Epithelial cell of esophagus (primary cell): ENCODE measurements at regions not wholly inside any gene's neighbourhood (a gene's known extent, or its start where the extent isn't known, plus 50 kb on each side); places are given as distances from the start of the nearest gene placed in this dataset.

Source experiments
- DNase-seq: peaks from one replicate; pipeline ENCODE4 v3.0.0; 2010; ENCODE audit warnings: low read depth
- H3K4me3 ChIP-seq: 2 replicates; pipeline ENCODE4 v1.5.1; 2011; ENCODE audit warnings: mild to moderate bottlenecking, low read length, control low read depth
- CTCF ChIP-seq: IDR thresholded peaks from 2 replicates; pipeline ENCODE4 v1.5.1; 2011; ENCODE audit warnings: low read depth, mild to moderate bottlenecking, low read length, control low read depth, inconsistent platforms; ENCODE audit not compliant: insufficient read depth; ENCODE audit errors: missing control alignments

GRCh38 chr6:113505084-113505699 lies 352.0 kb upstream of the MARCKS start:
- no peak overlapping the region for H3K4me3 ChIP-seq
- DNase-seq = no peak
- TF ChIP-seq CTCF = no peak

DNA sequence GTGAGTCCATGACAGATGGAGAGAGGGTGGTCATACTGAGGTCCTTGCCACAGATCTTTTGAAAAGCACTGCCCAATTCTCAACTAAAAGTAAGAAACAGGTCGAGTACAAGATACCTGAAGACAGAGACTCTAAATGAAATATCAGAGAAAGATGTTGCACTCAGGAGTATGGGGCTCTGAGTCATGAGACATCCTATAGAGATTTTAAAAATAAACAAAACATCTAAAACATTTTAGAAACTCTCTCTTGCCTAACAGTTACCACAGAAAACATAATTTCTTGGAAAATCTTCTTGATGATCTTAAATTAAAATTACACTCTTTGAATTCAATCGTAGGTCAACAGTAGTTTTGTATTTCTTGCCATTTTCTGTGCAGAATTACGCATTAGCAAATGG lies 348.9 kb upstream of the MARCKS start:
- TF ChIP-seq CTCF = no peak
- no peak for DNase-seq
- no peak overlapping the region for H3K4me3 ChIP-seq

GRCh38 chr6:113511100-113511499 lies 346.0 kb upstream of the MARCKS start:
- H3K4me3 ChIP-seq = no peak overlapping the region
- DNase-seq = no peak
- TF ChIP-seq CTCF = no peak

GRCh38 chr6:113512576-113512975 lies 344.6 kb upstream of the MARCKS start:
- no peak for TF ChIP-seq CTCF
- no peak overlapping the region for H3K4me3 ChIP-seq
- no peak for DNase-seq

- DNase-seq = no peak
- no peak overlapping the region for H3K4me3 ChIP-seq
- no peak for TF ChIP-seq CTCF
Observed at GRCh38 chr6:113513086-113513485, 344.1 kb upstream of the MARCKS start.

DNA sequence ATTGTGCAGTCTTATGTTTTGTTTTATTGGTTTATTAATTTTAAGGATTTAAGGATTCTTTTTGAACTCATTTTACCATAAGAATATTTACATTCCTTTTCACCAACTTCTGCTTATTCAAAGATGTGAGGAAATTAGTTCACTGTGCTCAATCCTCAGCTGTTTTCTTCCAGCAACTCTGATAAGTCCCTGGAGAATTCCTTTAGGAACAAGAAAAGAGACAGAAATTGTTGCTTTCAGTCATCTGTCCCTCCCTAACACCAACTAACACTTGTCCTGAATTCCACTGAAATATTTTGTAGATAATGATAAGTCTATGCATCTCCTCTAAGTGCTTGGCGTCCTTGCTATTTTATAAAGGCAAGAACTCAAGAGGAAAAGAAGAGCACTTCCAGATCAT lies 334.8 kb upstream of the MARCKS start:
- no peak for TF ChIP-seq CTCF
- no peak for DNase-seq

GRCh38 chr6:113524826-113525225 lies 332.3 kb upstream of the MARCKS start:
- no peak for DNase-seq
- TF ChIP-seq CTCF = no peak
- no peak overlapping the region for H3K4me3 ChIP-seq

More for the DNA sequence above, 334.8 kb upstream of the MARCKS start:
- H3K4me3 ChIP-seq = no peak overlapping the region
